PFSK-1 (cell line): ENCODE measurements at regions not wholly inside any gene's neighbourhood (a gene's known extent, or its start where the extent isn't known, plus 50 kb on each side); places are given as distances from the start of the nearest gene placed in this dataset.

Experiments
- FOXP2 ChIP-seq: optimal IDR thresholded peaks from 2 replicates; pipeline ENCODE3; 2011; ENCODE audit warnings: borderline replicate concordance, control low read depth, inconsistent platforms; ENCODE audit not compliant: insufficient read depth; ENCODE audit errors: extremely low read length, extremely low read depth
- POLR2AphosphoS5 ChIP-seq: IDR thresholded peaks from 2 replicates; pipeline ENCODE4 v1.6.1; 2012; ENCODE audit warnings: low read depth, mild to moderate bottlenecking, control low read depth, low read length, moderate library complexity
- SIN3A ChIP-seq: IDR thresholded peaks from 2 replicates; pipeline ENCODE4 v1.6.1; 2012; ENCODE audit warnings: mild to moderate bottlenecking, low read length, moderate library complexity, borderline replicate concordance; ENCODE audit not compliant: insufficient read depth
- TAF1 ChIP-seq: IDR thresholded peaks from 2 replicates; pipeline ENCODE4 v1.6.1; 2012; ENCODE audit warnings: low read length, control low read depth, borderline replicate concordance; ENCODE audit not compliant: insufficient read depth
- TF ChIP-seq, protein P1 (sequence below), 2 experiments: IDR thresholded peaks; 2 replicates each; pipeline versions ENCODE4 v1.6.1 to v1.8.0; 2011 to 2012; ENCODE audit warnings: low read depth in 2 of 2, low read length in 2 of 2, control low read depth in 1 of 2, inconsistent platforms in 1 of 2, mild to moderate bottlenecking in 1 of 2, moderate library complexity in 1 of 2; ENCODE audit not compliant: insufficient read depth in 1 of 2

DNA sequence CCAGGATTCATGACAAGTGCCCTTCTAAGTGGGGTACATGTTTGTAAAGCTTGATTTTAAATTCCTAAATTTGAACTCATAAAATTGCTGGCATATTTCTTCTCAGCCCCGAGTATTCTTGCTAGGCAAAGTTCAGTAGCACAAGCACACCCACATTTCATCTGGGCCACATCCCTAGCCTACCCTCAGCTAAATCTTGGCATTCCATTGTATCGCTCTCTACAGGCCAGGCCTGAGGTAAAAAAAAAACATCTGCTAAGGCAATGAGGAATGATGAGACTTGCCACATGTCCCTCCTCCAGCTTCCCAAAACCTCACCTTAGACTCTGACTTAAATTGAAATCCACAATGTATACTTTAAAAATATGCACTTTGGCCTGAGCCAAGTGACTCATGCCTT is 51.4 kb upstream of the VCX3B start:
- TF ChIP-seq SIN3A (no peak), POLR2AphosphoS5 (no peak), TAF1 (no peak), FOXP2 (no peak)
- TF ChIP-seq, protein P1, sequence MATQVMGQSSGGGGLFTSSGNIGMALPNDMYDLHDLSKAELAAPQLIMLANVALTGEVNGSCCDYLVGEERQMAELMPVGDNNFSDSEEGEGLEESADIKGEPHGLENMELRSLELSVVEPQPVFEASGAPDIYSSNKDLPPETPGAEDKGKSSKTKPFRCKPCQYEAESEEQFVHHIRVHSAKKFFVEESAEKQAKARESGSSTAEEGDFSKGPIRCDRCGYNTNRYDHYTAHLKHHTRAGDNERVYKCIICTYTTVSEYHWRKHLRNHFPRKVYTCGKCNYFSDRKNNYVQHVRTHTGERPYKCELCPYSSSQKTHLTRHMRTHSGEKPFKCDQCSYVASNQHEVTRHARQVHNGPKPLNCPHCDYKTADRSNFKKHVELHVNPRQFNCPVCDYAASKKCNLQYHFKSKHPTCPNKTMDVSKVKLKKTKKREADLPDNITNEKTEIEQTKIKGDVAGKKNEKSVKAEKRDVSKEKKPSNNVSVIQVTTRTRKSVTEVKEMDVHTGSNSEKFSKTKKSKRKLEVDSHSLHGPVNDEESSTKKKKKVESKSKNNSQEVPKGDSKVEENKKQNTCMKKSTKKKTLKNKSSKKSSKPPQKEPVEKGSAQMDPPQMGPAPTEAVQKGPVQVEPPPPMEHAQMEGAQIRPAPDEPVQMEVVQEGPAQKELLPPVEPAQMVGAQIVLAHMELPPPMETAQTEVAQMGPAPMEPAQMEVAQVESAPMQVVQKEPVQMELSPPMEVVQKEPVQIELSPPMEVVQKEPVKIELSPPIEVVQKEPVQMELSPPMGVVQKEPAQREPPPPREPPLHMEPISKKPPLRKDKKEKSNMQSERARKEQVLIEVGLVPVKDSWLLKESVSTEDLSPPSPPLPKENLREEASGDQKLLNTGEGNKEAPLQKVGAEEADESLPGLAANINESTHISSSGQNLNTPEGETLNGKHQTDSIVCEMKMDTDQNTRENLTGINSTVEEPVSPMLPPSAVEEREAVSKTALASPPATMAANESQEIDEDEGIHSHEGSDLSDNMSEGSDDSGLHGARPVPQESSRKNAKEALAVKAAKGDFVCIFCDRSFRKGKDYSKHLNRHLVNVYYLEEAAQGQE (IDR thresholded peaks at IDR 0.05; ENCODE audit: insufficient read depth in 1 of 2, low read depth in 2 of 2, low read length in 2 of 2) = no peak
